ENCODE measurements at regions not wholly inside any gene's neighbourhood (a gene's known extent, or its start where the extent isn't known, plus 50 kb on each side); places are given as distances from the start of the nearest gene placed in this dataset.

DNA sequence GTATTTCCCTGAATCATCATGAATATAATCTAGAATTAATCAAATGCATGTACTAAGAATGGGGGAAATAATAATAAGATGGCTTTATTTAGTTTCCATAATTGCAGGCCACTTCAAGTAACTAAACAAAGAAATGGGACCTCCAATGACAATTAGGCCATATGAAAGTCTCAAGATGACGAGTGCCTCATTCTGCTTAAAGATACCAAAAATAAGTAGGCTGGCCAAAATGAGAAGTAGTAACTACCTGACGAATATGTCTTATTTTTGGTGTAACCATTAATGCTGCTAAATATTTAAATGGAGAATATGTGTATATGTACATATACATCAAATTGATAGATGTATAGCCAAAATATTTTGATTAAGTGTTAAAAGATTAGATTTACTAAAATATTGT lies 932.6 kb downstream of the EPHA3 start:
- no peak for ATAC-seq (ENCODE audit: low read depth)
- no peaks in the 10 kb centered on the region for H4K20me1 ChIP-seq (ENCODE audit: control insufficient read depth, insufficient read depth, low read length, poor library complexity, severe bottlenecking)
- H3K9me3 ChIP-seq (ENCODE audit: control extremely low read depth in 1 of 3, control insufficient read depth in 2 of 3, insufficient read depth in 1 of 3, low read length in 2 of 3) = no peaks in the 10 kb centered on the region
- ChIA-PET CTCF (no interaction called here), POLR2A (no interaction called here)
- WGBS (ENCODE audit: insufficient coverage) = no CpG with 5 or more reads among the region's 2 CpGs
- Mint-ChIP-seq H3K9me3 (ENCODE audit: insufficient read depth) (no peaks in the 10 kb centered on the region), H3K27me3 (no peaks in the 10 kb centered on the region), H3K4me3 (no peak overlapping the region), H3K27ac (no peak overlapping the region), H3K4me1 (no peaks in the 10 kb centered on the region)
- no peak for DNase-seq
- no peaks in the 10 kb centered on the region for H3K4me1 ChIP-seq (ENCODE audit: control insufficient read depth in 2 of 2, insufficient read depth in 2 of 2, low read length in 2 of 2)
- H3K27ac ChIP-seq (ENCODE audit: low read length in 2 of 2) = no peak overlapping the region
- intact Hi-C loops (cut with micrococcal nuclease) = no loop called here
- no peak overlapping the region for H3K9ac ChIP-seq (ENCODE audit: low read length)
- no peak overlapping the region for H3K4me3 ChIP-seq (ENCODE audit: control extremely low read depth in 1 of 5, extremely low read depth in 1 of 5, insufficient read depth in 1 of 5, low read depth in 2 of 5, low read length in 4 of 5)
- no peaks in the 10 kb centered on the region for H3K27me3 ChIP-seq (replicated peaks in 1 of 4; ENCODE audit: control extremely low read depth in 1 of 4, control insufficient read depth in 3 of 4, insufficient read depth in 4 of 4, low read length in 3 of 4)
- H3K79me2 ChIP-seq (ENCODE audit: control insufficient read depth, insufficient read depth, low read length) = no peaks in the 10 kb centered on the region
- no peak for TF ChIP-seq EZH2 (IDR thresholded peaks at IDR 0.05; ENCODE audit: borderline replicate concordance, insufficient read depth, low read depth, low read length, poor library complexity, severe bottlenecking)
- TF ChIP-seq, protein P1, sequence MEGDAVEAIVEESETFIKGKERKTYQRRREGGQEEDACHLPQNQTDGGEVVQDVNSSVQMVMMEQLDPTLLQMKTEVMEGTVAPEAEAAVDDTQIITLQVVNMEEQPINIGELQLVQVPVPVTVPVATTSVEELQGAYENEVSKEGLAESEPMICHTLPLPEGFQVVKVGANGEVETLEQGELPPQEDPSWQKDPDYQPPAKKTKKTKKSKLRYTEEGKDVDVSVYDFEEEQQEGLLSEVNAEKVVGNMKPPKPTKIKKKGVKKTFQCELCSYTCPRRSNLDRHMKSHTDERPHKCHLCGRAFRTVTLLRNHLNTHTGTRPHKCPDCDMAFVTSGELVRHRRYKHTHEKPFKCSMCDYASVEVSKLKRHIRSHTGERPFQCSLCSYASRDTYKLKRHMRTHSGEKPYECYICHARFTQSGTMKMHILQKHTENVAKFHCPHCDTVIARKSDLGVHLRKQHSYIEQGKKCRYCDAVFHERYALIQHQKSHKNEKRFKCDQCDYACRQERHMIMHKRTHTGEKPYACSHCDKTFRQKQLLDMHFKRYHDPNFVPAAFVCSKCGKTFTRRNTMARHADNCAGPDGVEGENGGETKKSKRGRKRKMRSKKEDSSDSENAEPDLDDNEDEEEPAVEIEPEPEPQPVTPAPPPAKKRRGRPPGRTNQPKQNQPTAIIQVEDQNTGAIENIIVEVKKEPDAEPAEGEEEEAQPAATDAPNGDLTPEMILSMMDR (IDR thresholded peaks at IDR 0.05) = no peak
- no peak overlapping the region for H2AFZ ChIP-seq (ENCODE audit: insufficient read depth, low read depth, low read length, poor library complexity, severe bottlenecking)
- no peaks in the 10 kb centered on the region for H3K36me3 ChIP-seq (replicated peaks in 1 of 2; ENCODE audit: control extremely low read depth in 1 of 2, control insufficient read depth in 1 of 2, extremely low read depth in 1 of 2, insufficient read depth in 2 of 2, low read length in 1 of 2)
- H3K4me2 ChIP-seq (replicated peaks; ENCODE audit: low read depth, low read length, poor library complexity, severe bottlenecking) = no peak overlapping the region

DNA sequence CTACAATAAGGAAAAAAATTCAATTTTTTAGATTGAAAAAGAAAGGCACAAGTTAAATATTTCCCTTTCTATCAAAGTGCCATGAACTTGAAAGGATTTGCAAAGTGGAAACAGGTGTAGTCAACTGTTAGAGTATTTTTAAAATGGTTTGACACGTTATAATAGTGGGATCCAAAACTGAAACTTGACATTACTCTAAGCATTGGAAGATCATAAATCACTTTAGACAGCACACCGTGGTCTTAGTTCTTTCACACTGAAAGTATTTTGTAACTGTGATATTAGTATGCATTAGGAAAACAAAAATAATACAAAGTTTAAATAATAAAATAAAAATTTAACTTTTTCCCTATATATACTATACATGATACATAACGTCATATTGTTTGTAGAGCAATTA lies 933.1 kb downstream of the EPHA3 start:
- Mint-ChIP-seq H3K4me3 (no peak overlapping the region), H3K27me3 (no peaks in the 10 kb centered on the region), H3K27ac (no peak overlapping the region), H3K9me3 (ENCODE audit: insufficient read depth) (no peaks in the 10 kb centered on the region), H3K4me1 (no peaks in the 10 kb centered on the region)
- DNase-seq = no peak
- intact Hi-C loops (cut with micrococcal nuclease) = no loop called here
- no peak overlapping the region for H2AFZ ChIP-seq (ENCODE audit: insufficient read depth, low read depth, low read length, poor library complexity, severe bottlenecking)
- H3K27ac ChIP-seq (ENCODE audit: low read length in 2 of 2) = no peak overlapping the region
- no peaks in the 10 kb centered on the region for H3K36me3 ChIP-seq (replicated peaks in 1 of 2; ENCODE audit: control extremely low read depth in 1 of 2, control insufficient read depth in 1 of 2, extremely low read depth in 1 of 2, insufficient read depth in 2 of 2, low read length in 1 of 2)
- no CpG with 5 or more reads among the region's 3 CpGs for WGBS (ENCODE audit: insufficient coverage)
- no peaks in the 10 kb centered on the region for H3K79me2 ChIP-seq (ENCODE audit: control insufficient read depth, insufficient read depth, low read length)
- H3K27me3 ChIP-seq (replicated peaks in 1 of 4; ENCODE audit: control extremely low read depth in 1 of 4, control insufficient read depth in 3 of 4, insufficient read depth in 4 of 4, low read length in 3 of 4) = no peaks in the 10 kb centered on the region
- H3K4me1 ChIP-seq (ENCODE audit: control insufficient read depth in 2 of 2, insufficient read depth in 2 of 2, low read length in 2 of 2) = no peaks in the 10 kb centered on the region
- POLR2A ChIA-PET = no interaction called here
- no peak overlapping the region for H3K4me3 ChIP-seq (ENCODE audit: control extremely low read depth in 1 of 5, extremely low read depth in 1 of 5, insufficient read depth in 1 of 5, low read depth in 2 of 5, low read length in 4 of 5)
- no peak overlapping the region for H3K4me2 ChIP-seq (replicated peaks; ENCODE audit: low read depth, low read length, poor library complexity, severe bottlenecking)
- no peak for TF ChIP-seq EZH2 (IDR thresholded peaks at IDR 0.05; ENCODE audit: borderline replicate concordance, insufficient read depth, low read depth, low read length, poor library complexity, severe bottlenecking)
- TF ChIP-seq, protein P1 (IDR thresholded peaks at IDR 0.05) = no peak
- no peaks in the 10 kb centered on the region for H4K20me1 ChIP-seq (ENCODE audit: control insufficient read depth, insufficient read depth, low read length, poor library complexity, severe bottlenecking)
- no peak for ATAC-seq (ENCODE audit: low read depth)
- H3K9me3 ChIP-seq (ENCODE audit: control extremely low read depth in 1 of 3, control insufficient read depth in 2 of 3, insufficient read depth in 1 of 3, low read length in 2 of 3) = no peaks in the 10 kb centered on the region
- no peak overlapping the region for H3K9ac ChIP-seq (ENCODE audit: low read length)
- CTCF ChIA-PET = no interaction called here
